SKM-1 treated with dmso at 0.1 percent for 144 hours (cell line): ENCODE measurements at regions not wholly inside any gene's neighbourhood (a gene's known extent, or its start where the extent isn't known, plus 50 kb on each side); places are given as distances from the start of the nearest gene placed in this dataset.
"Not testable (repeated sequence)": the region's sequence is repeated elsewhere in the genome, so short reads cannot be mapped to it uniquely, and the experiment has no call there.

ENCODE experiments used
- DNase-seq: peaks from one replicate; lab custom pipeline; 2025; ENCODE audit not compliant: unreplicated experiment; lab: John Stamatoyannopoulos, UW

DNA sequence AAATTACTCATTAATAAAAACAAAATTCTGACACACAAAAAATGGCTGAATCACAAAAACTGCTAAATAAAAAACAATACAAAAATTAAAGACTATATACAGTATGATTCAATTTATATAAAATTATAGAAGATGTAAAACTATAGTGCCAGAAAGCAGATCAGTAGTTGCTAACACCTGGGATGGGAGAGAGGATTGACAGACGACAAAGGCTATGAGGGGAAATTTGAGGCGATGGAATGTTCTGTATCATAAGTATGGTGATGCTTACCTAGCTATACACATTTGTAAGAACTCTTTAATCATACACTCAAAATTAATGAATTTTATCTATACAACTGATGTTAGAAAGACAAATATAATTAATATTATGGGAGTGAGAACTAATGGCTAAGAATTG lies 247.9 kb upstream of the GJE1 start:
- no peak for DNase-seq

DNA sequence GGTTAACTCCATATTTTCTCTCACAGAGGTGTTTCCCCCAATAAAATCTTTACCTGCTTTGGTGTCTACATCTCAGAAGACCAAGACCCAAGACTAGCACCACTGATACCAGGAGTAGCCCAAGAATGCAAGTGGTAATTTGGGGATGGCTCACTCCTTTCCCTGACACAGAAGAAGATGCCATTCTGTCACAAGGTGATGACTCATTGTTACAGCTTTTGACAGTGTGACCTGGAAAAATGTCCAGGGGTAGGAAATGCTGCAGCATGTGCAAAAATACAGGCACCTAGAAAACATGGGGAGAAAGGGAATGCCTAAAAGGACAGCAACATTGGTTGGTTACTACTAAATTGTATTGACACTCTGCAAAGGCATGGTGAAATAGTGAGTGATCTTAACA lies 254.0 kb upstream of the GJE1 start:
- no peak for DNase-seq

DNA sequence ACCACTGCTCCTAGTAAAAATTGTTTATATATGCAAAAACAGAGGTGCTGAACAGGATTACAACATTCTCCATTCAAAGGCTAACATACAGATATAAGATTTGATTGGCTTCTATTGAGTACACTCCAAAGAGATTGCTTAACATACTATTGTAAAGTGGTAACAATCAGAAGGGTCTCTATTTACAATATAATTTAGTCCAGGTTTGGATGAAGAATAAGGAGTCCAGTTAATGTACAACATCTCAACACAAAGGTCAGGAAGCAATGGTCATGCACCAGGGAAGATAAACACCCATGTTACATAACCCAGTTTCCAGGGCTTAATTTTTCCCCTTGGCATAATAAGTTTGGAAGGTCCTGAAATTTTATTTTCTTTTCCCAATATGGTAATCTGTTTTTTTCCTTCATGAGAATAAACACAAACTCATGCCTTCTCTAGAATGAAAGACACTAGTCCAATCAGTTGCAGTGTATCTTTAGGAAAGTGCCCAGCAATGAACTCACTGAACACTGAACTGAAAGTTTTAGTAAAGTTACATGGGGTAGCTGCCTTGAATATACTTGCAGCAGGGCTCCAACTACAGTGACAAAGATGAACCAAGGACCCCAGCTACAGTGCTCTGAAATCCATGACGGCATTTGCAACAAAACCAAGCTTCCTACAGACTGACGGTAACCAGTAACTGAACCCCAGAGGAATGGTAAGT lies 255.3 kb upstream of the GJE1 start:
- DNase-seq, result no peak

DNA sequence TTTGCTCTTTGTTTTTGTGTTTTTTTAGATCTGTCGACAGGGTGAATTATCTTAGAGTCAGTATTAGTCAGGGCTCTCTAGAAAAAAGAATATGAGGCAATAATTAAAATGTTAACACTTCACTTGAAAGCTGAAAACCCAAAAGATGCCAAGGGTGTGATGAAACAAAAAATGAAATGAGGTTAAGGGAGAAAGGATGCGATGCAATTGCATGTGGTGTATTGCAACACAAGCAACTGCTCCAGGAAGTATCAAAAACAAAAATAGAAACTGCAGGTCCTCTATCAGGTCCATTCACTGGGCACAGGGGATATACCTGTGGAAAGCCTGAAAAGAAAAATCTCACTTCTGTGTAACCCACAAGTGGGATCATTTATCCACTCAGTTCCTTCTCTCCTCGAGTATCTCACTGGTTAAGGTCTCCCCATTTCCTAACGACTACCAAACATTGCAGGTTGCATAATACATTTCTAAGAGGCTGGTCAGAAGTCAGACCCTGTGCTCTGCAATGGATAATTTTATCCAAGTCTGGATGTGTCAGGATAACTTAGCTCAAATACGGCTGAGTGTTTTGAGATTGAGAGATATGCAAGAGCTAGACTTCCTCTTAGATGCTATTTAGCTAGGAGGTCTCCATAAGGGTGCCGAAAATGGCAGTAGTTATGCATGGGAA lies 257.7 kb upstream of the GJE1 start:
- DNase-seq, result peak; percentile 91

DNA sequence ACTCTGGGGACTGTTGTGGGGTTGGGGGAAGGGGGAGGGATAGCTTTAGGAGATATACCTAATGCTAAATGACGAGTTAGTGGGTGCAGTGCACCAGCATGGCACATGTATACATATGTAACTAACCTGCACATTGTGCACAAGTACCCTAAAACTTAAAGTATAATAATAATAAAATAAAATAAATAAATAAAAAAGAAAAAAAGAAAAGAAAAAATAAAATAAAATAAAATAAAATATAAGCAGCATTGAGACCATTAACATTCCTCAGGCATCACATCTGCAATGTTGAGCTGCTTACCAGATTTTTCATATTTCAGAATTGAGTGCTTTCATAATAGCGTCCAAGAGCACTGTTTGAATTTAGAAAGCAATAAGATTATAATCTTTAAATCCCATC lies 263.2 kb upstream of the GJE1 start:
- not testable (repeated sequence) for DNase-seq

DNA sequence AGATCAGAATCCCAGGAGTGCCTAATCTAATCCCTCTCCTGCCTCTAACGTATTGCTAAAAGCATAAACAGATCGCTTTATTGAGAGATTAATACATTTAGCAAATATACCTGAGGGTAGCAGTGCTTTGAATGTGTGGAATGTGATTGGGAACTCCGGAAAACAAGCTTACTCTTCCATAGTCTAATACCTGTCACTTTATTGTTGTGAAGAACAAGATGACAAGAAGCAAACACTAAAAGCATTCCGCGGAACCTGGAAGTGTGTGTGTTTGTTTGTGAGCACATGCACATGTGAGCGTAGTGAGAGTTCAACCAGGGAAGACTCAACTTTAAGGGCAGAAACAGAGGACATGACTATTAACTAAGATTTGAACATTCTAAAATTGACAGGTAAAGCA lies 265.0 kb upstream of the GJE1 start:
- DNase-seq, result no peak

DNA sequence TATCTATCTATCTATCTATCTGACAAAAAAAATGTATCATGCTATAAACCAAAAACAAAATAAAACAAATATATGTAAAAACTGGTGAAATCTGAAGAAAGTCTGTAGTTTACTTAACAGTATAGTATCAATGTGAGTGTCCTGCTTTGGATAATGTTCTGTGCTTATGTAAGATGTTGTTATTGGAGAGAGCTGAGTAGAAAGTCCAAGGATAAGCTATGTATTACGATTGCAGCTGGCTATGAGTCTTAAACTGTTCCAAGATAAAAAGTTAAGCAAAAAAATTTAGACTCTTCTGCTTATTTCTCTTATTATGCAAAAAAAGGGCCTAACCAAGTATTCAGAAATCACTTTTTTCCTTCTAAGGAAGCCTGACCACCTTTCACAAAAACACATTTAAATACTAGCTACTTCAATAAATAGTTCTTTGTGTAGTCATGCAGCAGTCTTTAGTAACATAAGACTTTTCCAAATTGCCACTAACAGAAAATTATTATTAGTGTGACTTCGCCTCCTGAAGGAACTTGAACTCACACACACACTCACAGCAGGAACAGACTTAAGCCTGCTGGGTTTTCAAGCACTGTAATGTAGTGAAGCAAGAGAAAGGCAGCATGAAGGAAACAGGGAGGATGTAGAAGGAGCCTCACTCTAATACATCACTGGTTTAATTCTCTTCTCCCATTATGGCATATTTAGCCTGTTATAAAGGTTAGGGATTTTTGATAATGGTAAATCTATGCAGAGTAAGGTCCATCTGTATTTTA lies 265.8 kb upstream of the GJE1 start:
- DNase-seq, result no peak

DNA sequence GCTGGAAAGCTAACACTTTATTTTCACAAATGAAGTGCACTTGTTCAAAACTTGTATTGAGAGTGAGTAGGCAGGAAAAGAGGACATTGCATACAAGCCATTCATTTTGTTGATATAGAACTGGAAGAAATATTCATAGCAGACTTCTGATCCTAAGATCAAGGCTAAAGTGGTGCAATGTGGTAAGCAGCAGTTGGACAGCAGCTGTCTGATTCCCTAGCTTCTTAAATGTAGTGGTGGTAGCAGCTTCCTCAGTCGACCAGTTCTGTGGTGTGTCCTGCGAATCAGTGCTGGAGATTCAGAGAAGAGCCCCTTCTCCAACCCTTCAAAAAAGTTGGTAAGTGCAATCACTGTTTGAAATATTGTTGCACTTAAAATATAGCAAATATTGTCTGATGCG lies 281.7 kb upstream of the GJE1 start:
- DNase-seq, result no peak

DNA sequence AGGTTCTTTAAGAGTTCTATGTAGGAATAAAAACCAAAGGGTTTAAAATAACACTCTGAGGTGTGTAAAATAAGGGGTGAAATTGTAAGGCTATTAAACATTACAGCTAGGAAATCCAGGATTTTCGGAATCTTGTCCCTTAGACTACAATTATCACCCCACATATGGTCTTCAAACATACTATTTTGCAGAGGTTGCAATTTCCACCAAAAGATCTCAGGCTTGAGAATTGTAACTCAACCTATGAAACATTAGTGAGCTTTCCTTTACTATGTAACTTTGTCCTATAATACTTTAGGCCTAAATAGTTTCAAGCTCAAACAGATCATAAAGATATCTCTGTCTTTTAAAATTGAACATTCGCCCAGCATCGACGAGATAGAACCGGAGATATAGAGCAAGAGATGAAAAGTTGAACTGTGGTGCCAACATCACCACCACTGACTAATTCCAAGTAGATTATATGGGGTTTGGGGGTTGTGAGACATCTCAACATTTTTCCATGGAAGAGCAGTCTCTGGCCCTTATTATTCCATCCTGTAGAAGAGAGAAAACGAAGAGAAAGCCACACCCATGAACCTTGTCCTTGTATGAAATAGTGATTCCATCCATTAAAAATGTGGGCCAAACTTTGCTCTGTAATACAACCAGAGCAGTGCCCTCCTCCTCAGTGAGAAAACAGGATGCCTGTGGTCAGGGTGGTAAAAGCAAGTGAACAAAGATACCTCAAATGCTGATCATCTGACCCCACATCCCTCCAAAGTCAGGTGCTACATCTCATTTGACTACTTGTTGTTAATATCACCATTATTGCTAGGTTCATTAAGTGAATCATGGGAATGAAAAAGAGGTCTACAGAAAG lies 284.5 kb upstream of the GJE1 start:
- DNase-seq, result no peak

DNA sequence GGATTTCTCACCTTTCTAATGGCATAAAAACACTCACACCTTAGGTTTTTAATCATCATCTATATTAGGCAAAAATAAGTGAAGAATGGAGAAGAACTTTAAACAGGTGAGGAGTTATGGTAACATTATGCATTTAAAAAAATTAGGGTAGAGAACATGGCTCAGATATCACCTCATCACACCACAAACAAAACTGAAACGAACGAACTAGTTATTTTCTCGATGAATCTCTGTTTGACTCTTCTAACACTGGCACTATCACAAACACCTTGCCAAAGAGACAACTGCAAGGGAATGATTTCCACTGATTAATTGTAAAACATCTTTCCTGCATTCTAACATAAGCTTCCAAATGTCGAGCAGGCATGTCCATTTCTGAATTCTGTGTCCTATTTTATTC lies 286.1 kb upstream of the GJE1 start:
- no peak for DNase-seq

DNA sequence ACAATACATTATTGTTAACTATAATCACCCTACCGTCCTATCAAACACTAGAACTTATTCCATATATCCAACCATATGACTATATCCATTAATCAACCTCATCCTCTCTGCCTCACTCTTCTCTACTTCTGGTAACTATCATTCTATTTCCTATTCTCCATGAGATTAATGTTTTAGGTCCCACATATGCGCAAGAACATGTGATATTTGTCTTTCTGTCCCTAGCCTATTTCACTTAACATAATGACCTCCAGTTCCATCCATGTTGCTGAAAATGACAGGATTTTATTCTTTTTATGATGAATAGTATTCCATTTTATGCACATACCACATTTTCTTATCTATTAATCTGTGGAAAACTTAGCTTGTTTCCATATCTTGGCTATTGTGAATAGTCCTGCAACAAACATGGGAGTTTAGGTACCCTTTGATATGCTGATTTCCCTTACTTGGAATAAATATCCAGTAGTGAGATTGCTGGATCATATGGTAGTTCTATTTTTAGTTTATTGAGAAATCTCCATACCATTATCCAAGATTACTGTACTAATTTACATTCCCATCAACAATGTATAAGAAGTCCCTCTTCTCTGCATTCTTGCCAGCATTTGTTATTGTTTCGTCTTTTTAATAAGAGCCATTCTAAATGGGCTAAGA lies 289.4 kb upstream of the GJE1 start:
- no peak for DNase-seq

DNA sequence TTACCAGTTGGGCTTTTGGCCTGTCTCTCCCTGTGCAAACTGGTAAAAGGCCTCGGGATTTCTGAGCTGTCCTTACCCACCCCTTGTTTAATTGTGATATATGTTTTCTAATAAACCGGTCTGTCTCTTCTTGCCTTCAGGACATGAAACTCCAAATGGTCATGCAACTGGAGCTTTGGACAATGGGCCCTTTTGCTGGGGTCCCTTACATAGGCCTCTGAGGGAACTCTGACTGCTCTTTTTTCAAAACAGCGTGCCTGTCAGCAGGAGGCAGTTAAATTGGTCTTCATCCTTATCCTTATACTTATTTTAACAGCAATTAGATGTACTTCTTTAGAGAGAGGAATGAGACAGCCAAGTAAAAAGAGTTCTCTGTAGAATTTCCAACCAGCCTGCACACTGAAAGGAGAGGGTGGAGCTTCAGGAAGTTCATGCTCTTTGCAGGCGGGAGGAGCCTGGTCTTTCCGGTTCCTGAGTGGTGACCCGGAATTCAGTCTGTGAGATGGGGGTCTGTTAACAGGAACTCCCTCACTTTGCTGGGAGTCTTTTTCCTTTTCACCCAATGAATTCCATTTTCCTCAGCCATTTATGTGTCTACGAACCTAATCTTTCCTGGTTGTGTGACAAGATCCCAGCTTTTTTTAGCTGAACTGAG lies 299.6 kb upstream of the GJE1 start:
- no peak for DNase-seq

DNA sequence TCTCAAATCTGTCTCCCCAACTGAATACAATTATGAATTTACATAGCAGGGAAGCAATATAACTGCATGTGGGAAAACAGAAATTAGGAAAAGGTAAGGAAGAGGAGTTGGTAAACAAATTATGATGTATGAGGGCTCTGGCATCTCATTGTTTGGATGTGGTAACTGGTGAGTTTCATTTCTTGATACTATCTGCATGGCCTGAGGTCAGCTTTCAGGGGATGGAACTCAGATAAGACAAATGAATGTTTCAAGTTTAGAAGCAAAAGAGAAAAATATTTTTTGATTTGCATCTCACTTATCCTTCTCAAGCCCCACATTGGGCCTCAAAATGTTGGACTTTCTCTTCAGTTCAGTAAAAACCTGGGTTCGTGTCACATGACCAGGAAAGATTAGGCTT lies 302.2 kb upstream of the GJE1 start:
- DNase-seq, result no peak

DNA sequence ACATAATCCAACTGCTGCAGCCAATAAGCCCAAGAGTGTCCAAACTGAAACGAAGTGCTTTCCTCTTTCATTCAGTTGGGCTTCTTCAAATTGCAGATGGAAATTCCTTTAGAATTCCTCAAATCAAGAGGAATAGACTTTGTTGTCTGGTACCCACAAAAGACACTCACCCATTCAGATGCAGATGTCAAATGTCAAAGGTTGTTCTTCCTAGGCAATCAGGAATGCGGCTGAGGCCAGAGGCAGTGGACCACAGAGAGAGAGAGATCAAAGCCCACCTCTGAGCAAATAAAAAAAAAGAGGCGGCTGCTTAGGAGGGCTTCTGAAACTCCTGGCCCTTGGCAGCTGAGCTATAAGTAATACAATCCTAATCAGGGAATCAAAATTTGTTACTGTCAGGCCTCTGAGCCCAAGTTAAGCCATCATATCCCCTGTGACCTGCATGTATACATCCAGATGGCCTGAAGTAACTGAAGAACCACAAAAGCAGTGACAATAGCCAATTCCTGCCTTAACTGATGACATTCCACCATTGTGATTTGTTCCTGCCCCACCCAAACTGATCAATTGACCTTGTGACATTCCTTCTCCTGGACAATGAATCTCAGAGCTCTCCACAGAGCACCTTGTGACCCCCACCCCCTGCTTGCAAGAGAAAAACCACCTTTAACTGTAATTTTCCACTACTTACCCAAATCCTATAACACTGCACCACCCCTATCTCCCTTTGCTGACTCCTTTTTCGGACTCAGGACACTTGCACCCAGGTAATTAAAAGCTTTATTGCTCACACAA lies 303.0 kb upstream of the GJE1 start:
- DNase-seq, result no peak

DNA sequence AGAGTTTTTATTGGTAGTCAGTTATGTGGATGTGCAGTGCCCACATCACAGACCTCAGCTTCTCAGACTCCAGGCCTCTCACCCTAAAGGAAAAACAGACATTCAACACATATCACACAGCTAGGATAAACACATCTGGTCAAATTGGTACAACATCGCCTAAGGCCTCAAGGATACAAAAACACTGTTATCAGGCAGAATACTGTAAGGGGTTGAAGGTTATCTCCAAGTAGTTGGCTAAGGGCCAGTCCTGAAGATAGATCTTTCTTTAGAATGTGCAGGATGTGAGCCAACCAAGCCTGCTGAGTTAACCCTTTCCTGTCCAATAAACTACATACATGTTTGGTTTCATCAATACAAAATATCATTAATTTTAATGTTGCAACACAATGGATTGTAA lies 308.4 kb upstream of the GJE1 start:
- DNase-seq, result no peak

DNA sequence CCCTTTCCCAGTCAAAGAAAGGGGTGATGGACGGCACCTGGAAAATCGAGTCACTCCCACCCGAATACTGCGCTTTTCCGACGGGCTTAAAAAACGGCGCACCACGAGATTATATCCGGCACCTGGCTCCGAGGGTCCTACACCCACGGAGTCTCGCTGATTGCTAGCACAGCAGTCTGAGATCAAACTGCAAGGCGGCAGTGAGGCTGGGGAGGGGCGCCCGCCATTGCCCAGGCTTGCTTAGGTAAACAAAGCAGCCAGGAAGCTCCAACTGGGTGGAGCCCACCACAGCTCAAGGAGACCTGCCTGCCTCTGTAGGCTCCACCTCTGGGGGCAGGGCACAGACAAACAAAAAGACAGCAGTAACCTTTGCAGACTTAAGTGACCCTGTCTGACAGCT lies 317.7 kb upstream of the GJE1 start:
- not testable (repeated sequence) for DNase-seq

DNA sequence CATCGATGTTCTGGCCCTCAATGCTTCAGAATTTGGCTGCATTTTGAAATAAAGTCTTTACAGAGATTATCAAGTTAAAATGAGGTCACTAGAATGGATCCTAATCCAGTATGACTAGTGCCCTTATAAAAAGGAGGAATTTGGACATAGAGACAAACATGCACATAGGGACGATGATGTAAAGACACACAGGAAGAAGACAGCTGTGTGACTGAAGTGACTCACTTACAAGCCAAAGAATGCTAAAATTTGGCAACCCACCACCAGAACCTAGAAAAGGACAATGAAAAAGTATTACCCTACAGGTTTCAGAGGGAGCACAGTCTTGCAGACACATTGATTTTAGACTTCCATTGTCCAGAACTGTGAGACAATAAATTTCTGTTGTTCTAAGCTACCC lies 322.8 kb upstream of the GJE1 start:
- no peak for DNase-seq

DNA sequence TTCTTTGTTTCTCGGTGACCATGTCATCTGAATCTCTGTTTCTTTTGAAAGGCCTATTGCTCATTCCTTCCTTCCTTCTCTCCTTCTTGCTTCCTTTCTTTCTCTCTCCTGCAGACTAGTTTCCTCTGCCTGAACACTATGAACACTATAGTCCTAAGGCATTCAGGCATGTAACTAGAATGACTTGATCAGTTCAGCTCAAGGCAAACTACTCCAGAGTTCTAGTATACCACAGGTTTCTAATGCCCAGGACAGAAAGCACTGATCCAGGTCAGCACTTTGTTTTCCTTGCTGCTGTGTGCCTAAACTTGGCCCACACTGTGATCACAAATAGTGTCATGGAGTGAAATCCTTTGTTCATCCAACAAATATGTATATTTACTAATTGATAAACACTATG lies 324.1 kb upstream of the GJE1 start:
- no peak for DNase-seq

DNA sequence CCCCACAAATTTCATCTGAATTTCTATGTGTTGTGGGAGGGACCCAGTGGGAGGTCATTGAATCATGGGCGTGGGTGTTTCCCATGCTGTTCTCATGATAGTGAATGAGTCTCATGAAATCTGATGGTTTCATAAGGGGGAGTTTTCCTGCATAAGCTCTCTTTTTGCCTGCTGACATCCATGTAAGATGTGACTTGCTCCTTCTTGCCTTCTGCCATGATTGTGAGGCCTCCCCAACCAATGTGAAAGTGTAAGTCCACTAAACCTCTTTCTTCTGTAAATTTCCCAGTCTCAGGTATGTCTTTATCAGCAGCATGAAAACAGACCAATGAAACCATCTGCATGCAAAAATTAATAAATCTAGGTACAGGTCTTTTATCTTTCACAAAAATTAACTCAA lies 331.8 kb upstream of the GJE1 start:
- not testable (repeated sequence) for DNase-seq
